ENCODE measurements at regions not wholly inside any gene's neighbourhood (a gene's known extent, or its start where the extent isn't known, plus 50 kb on each side); places are given as distances from the start of the nearest gene placed in this dataset.

- TF ChIP-seq SKIL (IDR thresholded peaks at IDR 0.05; ENCODE audit: low read depth, poor library complexity, severe bottlenecking) (peak; percentile 30), RELA (IDR thresholded peaks at IDR 0.05; ENCODE audit: borderline replicate concordance, partially characterized antibody) (no peak), ZNF622 (IDR thresholded peaks at IDR 0.05) (no peak), TCF3 (IDR thresholded peaks at IDR 0.05; ENCODE audit: borderline replicate concordance, insufficient read depth, low read depth, low read length) (no peak), E2F4 (IDR thresholded peaks at IDR 0.05; ENCODE audit: low read depth, low read length) (no peak), CTCF (IDR thresholded peaks at IDR 0.05 in 2 of 3, conservative IDR thresholded peaks at IDR 0.05 in 1 of 3; ENCODE audit: control insufficient read depth in 2 of 3, extremely low read depth in 1 of 3, insufficient read depth in 1 of 3, low read depth in 3 of 3, low read length in 3 of 3) (no peak), NBN (IDR thresholded peaks at IDR 0.05) (0 out of 2 replicates have a peak, but pooled peaks have one; percentile 25), PKNOX1 (IDR thresholded peaks at IDR 0.05) (no peak), IRF3 (IDR thresholded peaks at IDR 0.05) (no peak)
Observed at GRCh38 chr2:195021711-195022507, 635.1 kb upstream of the SLC39A10 start (continued).

Measured in GM12878 (cell line).